Endothelial cell of umbilical vein (primary cell): ENCODE measurements at regions not wholly inside any gene's neighbourhood (a gene's known extent, or its start where the extent isn't known, plus 50 kb on each side); places are given as distances from the start of the nearest gene placed in this dataset.

Source experiments
- BruUV-seq: library from RNA; stranded (reverse); fragments of 400-500 nt; replicated peaks from 2 replicates; lab custom pipeline; 2021; lab: Mats Ljungman, UMichigan
- CTCF ChIA-PET: fragments of 300-600, 350-600 bp; sonication (Branson Sonifier 250); formaldehyde crosslinking; loops from one replicate; lab custom pipeline; 2021; ENCODE audit warnings: antibody characterized with exemption, inconsistent platforms; lab: Charles Lee
- POLR2A ChIA-PET: fragments of 300-600, 350-600 bp; sonication (Branson Sonifier 250); formaldehyde crosslinking; loops from one replicate; lab custom pipeline; 2021; ENCODE audit warnings: antibody characterized with exemption, inconsistent platforms; lab: Charles Lee
- DNase-seq: peaks from one replicate; pipeline ENCODE4 v3.0.0-alpha.2; 2011; ENCODE audit warnings: low read depth, low spot score
- FAIRE-seq: peaks from 2 replicates; lab custom pipeline; 2011; peaks lifted over from hg19 to GRCh38; lab: Jason Lieb, UNC
- H2AFZ ChIP-seq: 2 replicates; pipeline ENCODE4 v1.6.0; 2012; ENCODE audit warnings: low read depth, low read length, control low read depth, inconsistent platforms
- H3K27ac ChIP-seq: 2 replicates; pipeline ENCODE4 v1.5.1; 2011; ENCODE audit warnings: low read depth, mild to moderate bottlenecking, control low read depth, low read length, moderate library complexity; ENCODE audit not compliant: insufficient read depth
- H3K27me3 ChIP-seq, 2 experiments: 2 replicates each; pipeline versions ENCODE4 v1.6.0 to v1.6.1; 2011; ENCODE audit warnings: low read length in 2 of 2, mixed read lengths in 1 of 2; ENCODE audit not compliant: control insufficient read depth in 2 of 2, insufficient read depth in 2 of 2
- H3K36me3 ChIP-seq, 2 experiments: 2 replicates in 1 of 2; 3 replicates in 1 of 2; pipeline ENCODE4 v1.5.1; 2011; ENCODE audit warnings: low read length in 2 of 2, mild to moderate bottlenecking in 1 of 2, moderate library complexity in 1 of 2; ENCODE audit not compliant: control insufficient read depth in 2 of 2, insufficient read depth in 2 of 2; ENCODE audit errors: extremely low read depth in 1 of 2
- H3K4me1 ChIP-seq: 3 replicates; pipeline ENCODE4 v1.5.1; 2011; ENCODE audit warnings: mild to moderate bottlenecking, low read length; ENCODE audit not compliant: control insufficient read depth, insufficient read depth; ENCODE audit errors: extremely low read depth
- H3K4me2 ChIP-seq: 2 replicates; pipeline ENCODE4 v1.6.1; 2011; ENCODE audit warnings: low read length, control low read depth, mixed read lengths; ENCODE audit not compliant: insufficient read depth
- H3K4me3 ChIP-seq, 3 experiments: fragments of 200-600 bp in 1 of 3; sonication (generic), shearing (Covaris generic) in 1 of 3; replicated peaks in 1 of 3; 2 replicates each; pipeline ENCODE4 v1.5.1; 2011 to 2016; ENCODE audit warnings: control low read depth in 3 of 3, low read length in 3 of 3, mild to moderate bottlenecking in 2 of 3, inconsistent platforms in 1 of 3, low read depth in 1 of 3, moderate library complexity in 1 of 3; ENCODE audit not compliant: insufficient read depth in 1 of 3
- H3K79me2 ChIP-seq: 2 replicates; pipeline ENCODE4 v1.6.0; 2012; ENCODE audit warnings: low read length, inconsistent platforms; ENCODE audit not compliant: control insufficient read depth, insufficient read depth
- H3K9ac ChIP-seq: replicated peaks from 2 replicates; pipeline ENCODE3; 2011; ENCODE audit warnings: low read length, control low read depth; ENCODE audit not compliant: insufficient read depth; ENCODE audit errors: extremely low read depth
- H3K9me1 ChIP-seq: replicated peaks from 3 replicates; pipeline ENCODE4 v1.6.0; 2011; ENCODE audit warnings: mild to moderate bottlenecking, low read length; ENCODE audit not compliant: control insufficient read depth, insufficient read depth; ENCODE audit errors: extremely low read depth
- H3K9me3 ChIP-seq: replicated peaks from 2 replicates; pipeline ENCODE4 v1.5.1; 2012; ENCODE audit warnings: low read length, inconsistent platforms; ENCODE audit not compliant: control insufficient read depth, insufficient read depth
- H4K20me1 ChIP-seq: replicated peaks from 2 replicates; pipeline ENCODE3; 2011; ENCODE audit warnings: mild to moderate bottlenecking, low read length; ENCODE audit not compliant: control insufficient read depth, insufficient read depth; ENCODE audit errors: extremely low read depth
- EZH2 ChIP-seq: IDR thresholded peaks from 2 replicates; pipeline ENCODE4 v1.6.1; 2012; ENCODE audit warnings: borderline replicate concordance, low read depth, mild to moderate bottlenecking, moderate library complexity, low read length, inconsistent platforms; ENCODE audit not compliant: severe bottlenecking
- FOS ChIP-seq: IDR thresholded peaks from 2 replicates; pipeline ENCODE4 v1.6.1; 2011; ENCODE audit warnings: mild to moderate bottlenecking, low read length, moderate library complexity, borderline replicate concordance; ENCODE audit not compliant: insufficient read depth
- GATA2 ChIP-seq: IDR thresholded peaks from 2 replicates; pipeline ENCODE4 v1.7.0; 2011; ENCODE audit warnings: low read depth, mild to moderate bottlenecking, moderate library complexity, mixed read lengths, low read length; ENCODE audit not compliant: insufficient read length, insufficient read depth
- JUN ChIP-seq: IDR thresholded peaks from 2 replicates; pipeline ENCODE4 v1.6.1; 2011; ENCODE audit warnings: borderline replicate concordance, low read depth; ENCODE audit not compliant: insufficient read length, insufficient read depth
- MYC ChIP-seq: IDR thresholded peaks from one replicate; pipeline ENCODE4 v1.6.1; 2011; ENCODE audit warnings: mild to moderate bottlenecking, low read depth, low read length
- POLR2A ChIP-seq: IDR thresholded peaks from 2 replicates; pipeline ENCODE4 v1.6.1; 2012; ENCODE audit warnings: low read depth, mild to moderate bottlenecking, control low read depth, low read length
- POLR2AphosphoS5 ChIP-seq: IDR thresholded peaks from 2 replicates; pipeline ENCODE4 v1.6.1; 2012; ENCODE audit warnings: low read depth, mild to moderate bottlenecking, control low read depth, low read length, moderate library complexity; ENCODE audit not compliant: insufficient read depth
- dilution Hi-C: fragments of 300-500 bp; cut with MboI; formaldehyde crosslinking; loops from one replicate; pipeline ENCODE4 v1.15.0; 2019; ENCODE audit warnings: low sequenced_read_pairs; ENCODE audit not compliant: extremely low pct_ligation_motif_present
- intact Hi-C: fragments of 100-400 bp; cut with micrococcal nuclease; formaldehyde crosslinking; loops from one replicate; pipeline ENCODE4 v1.10.0; 2022
- TF ChIP-seq, protein P1 (sequence below): IDR thresholded peaks from 2 replicates; pipeline ENCODE4 v1.6.1; 2011; ENCODE audit not compliant: insufficient read depth, insufficient read length
- TF ChIP-seq, protein P2 (sequence below), 2 donors: IDR thresholded peaks; 1 replicate in 1 of 2; 2 replicates in 1 of 2; pipeline ENCODE4 v1.5.1; 2011; ENCODE audit warnings: low read length in 2 of 2, mild to moderate bottlenecking in 2 of 2, moderate library complexity in 2 of 2, control low read depth in 1 of 2, inconsistent platforms in 1 of 2, low read depth in 1 of 2; ENCODE audit not compliant: insufficient read depth in 1 of 2; ENCODE audit errors: extremely low read depth in 1 of 2

DNA sequence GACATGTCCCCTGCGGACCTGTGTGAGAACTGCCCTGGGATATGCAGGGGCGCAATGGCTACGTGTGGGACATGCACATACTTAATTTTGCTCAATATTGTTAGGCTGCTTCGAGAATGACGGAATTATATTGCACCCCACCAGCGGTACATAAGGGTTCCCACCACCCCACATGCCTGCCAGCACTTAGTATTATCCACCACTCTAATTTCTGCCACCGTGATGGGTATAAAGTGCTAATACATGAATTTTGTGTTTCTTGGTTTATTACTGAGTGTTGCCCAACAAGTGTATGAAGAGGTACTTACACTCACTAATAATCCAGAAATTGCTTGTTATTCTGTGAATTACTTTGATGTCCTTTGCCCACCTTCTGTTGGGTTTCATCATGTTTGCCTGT lies 52.1 kb upstream of the ACOT11 start:
- H3K4me1 ChIP-seq: peaks cover 4% of the 10 kb centered on the region
- no peaks in the 10 kb centered on the region for H3K9me3 ChIP-seq
- H3K4me3 ChIP-seq: no peak overlapping the region
- DNase-seq: no peak
- intact Hi-C loops: loop anchor here (5.0 kb wide), 1 partner anchor 296 kb away; no protein-coding TSS in a partner anchor
- no peaks in the 10 kb centered on the region for H4K20me1 ChIP-seq
- no peaks in the 10 kb centered on the region for H3K36me3 ChIP-seq
- FAIRE-seq: no peak
- H3K79me2 ChIP-seq: no peaks in the 10 kb centered on the region
- H3K27me3 ChIP-seq: peaks cover 3 to 9% of the 10 kb centered on the region in 2 experiments
- dilution Hi-C loops: no loop called here
- H3K27ac ChIP-seq: no peak overlapping the region
- H3K9ac ChIP-seq: no peak overlapping the region
- ChIA-PET CTCF (interaction anchor here (1.0 kb wide), 1 partner anchor 426 kb away, joined by 3 read pairs; no protein-coding TSS in a partner anchor), POLR2A (no interaction called here)
- H2AFZ ChIP-seq: no peak overlapping the region
- TF ChIP-seq POLR2A: no peak
- no peak for TF ChIP-seq EZH2
- no peak for TF ChIP-seq JUN
- TF ChIP-seq FOS: no peak
- TF ChIP-seq GATA2: no peak
- no peak overlapping the region for H3K4me2 ChIP-seq
- no TSS peak for BruUV-seq
- no peaks in the 10 kb centered on the region for H3K9me1 ChIP-seq

DNA sequence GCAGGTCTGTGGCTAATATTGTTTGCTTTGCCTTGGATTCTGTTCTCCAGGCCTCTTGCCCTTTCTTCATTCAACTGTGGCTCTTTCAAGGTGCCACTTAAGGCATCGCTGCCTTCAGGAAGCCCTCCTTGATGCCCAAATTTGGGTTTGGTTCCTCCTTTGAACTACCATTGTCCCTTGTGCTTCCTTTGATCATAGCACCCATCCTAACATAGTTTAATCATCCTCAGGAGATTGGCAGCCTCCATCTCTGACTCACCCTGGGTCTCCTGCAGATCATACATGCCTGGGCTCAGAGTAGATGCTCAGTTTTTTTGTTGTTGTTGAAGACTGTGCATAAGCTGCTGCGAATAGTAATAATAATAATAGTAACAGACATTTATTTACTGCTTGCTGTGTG lies 54.4 kb upstream of the ACOT11 start:
- H3K27me3 ChIP-seq: peaks cover 2 to 9% of the 10 kb centered on the region in 2 experiments
- H3K79me2 ChIP-seq: no peaks in the 10 kb centered on the region
- H4K20me1 ChIP-seq: no peaks in the 10 kb centered on the region
- peaks cover 4% of the 10 kb centered on the region for H3K4me1 ChIP-seq
- no peak overlapping the region for H3K27ac ChIP-seq
- TF ChIP-seq EZH2 (no peak), POLR2AphosphoS5 (no peak), GATA2 (no peak), JUN (no peak), POLR2A (no peak), FOS (no peak), MYC (no peak)
- TF ChIP-seq, protein P1, sequence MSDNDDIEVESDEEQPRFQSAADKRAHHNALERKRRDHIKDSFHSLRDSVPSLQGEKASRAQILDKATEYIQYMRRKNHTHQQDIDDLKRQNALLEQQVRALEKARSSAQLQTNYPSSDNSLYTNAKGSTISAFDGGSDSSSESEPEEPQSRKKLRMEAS: no peak
- TF ChIP-seq, protein P2, sequence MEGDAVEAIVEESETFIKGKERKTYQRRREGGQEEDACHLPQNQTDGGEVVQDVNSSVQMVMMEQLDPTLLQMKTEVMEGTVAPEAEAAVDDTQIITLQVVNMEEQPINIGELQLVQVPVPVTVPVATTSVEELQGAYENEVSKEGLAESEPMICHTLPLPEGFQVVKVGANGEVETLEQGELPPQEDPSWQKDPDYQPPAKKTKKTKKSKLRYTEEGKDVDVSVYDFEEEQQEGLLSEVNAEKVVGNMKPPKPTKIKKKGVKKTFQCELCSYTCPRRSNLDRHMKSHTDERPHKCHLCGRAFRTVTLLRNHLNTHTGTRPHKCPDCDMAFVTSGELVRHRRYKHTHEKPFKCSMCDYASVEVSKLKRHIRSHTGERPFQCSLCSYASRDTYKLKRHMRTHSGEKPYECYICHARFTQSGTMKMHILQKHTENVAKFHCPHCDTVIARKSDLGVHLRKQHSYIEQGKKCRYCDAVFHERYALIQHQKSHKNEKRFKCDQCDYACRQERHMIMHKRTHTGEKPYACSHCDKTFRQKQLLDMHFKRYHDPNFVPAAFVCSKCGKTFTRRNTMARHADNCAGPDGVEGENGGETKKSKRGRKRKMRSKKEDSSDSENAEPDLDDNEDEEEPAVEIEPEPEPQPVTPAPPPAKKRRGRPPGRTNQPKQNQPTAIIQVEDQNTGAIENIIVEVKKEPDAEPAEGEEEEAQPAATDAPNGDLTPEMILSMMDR (IDR thresholded peaks at IDR 0.05; ENCODE audit: extremely low read depth in 1 of 2, insufficient read depth in 1 of 2, low read depth in 1 of 2, low read length in 2 of 2): no peak
- POLR2A ChIA-PET: no interaction called here
- FAIRE-seq: no peak
- no peaks in the 10 kb centered on the region for H3K9me1 ChIP-seq
- CTCF ChIA-PET: no interaction called here
- H3K4me2 ChIP-seq: no peak overlapping the region
- dilution Hi-C loops: no loop called here
- H3K9ac ChIP-seq: no peak overlapping the region
- no peaks in the 10 kb centered on the region for H3K9me3 ChIP-seq
- no peaks in the 10 kb centered on the region for H3K36me3 ChIP-seq
- intact Hi-C loops: no loop called here
- no TSS peak for BruUV-seq
- DNase-seq: no peak
- no peak overlapping the region for H3K4me3 ChIP-seq
- no peak overlapping the region for H2AFZ ChIP-seq
